ENCODE measurements at regions not wholly inside any gene's neighbourhood (a gene's known extent, or its start where the extent isn't known, plus 50 kb on each side); places are given as distances from the start of the nearest gene placed in this dataset.

DNA sequence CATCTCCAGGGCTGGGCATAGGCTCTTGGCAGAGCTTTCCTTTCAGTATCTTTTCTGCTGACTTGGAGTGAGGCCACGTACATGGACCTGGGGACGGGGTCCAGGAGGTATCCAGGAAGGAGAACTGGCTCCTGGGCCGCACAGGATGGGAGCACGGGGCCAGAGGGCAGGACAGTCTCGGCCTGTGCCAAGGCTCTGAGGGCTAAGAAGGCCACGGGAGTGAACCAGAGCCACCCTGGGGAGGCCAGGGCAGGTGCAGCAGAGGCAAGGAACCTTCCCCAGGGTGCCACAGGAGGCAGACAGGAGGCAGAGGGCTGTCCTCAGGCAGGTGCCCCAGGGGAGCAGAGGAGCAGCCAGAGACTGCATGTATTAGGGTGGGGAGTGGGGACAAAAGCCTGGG lies 50.3 kb downstream of the PLXNA1 start:
- DNase-seq = no peak

DNA sequence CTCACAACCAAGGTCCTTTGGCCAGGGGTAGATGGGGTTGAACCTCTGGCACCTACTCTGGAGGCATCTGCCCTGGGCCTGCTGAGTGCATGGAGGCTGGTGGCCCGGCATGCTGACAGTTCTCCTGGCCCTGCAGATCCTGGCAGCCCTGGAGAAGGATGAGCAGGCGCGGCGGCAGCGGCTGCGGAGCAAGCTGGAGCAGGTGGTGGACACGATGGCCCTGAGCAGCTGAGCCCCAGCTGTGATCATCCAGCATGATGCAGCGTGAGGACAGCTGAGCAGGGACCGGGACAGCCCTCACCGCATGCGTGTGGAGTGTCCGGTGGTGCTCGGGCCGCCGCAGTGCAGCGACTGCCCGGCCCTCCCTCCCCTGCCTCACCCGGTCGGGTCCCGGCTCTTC lies 50.9 kb downstream of the PLXNA1 start:
- no peak for DNase-seq

DNA sequence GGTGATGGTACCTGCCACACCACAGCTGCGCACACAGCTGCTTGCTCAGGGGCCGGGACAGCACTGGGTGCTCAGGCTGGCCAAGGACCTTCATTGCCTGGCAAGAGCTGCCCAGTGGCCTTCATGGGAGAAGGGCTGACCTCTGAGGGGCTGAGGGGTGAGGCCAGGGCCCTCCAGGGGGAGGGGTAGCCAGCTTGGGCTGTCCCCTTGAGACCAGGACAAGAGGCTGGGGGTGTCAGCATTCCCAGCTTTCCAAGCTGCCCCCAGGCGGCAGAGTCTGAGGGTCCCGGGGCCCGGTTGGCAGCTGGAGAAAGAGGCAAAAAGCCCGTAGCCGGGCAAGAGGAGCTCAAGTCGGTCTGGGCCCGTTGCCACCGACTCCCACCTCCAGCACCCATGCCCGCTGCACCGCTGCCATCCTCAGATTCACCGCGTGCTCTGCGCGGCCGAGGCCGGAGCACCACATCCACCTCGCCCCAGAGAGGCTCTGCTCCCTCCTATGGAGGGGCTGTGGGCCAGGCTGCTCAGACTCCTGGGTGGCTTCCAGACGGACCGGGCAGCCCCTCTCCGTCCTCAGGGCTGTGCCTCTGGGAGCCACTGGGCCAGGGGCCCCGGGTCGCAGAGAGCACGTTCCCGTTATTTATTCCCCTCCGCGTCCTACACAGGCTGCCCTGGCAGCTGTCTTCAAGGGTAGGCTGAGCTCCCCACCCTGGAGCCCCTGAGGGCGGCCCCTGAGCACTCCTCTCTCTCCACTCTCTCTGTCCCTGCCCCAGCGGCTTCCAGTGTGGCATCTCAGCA lies 51.5 kb downstream of the PLXNA1 start:
- no peak for DNase-seq

DNA sequence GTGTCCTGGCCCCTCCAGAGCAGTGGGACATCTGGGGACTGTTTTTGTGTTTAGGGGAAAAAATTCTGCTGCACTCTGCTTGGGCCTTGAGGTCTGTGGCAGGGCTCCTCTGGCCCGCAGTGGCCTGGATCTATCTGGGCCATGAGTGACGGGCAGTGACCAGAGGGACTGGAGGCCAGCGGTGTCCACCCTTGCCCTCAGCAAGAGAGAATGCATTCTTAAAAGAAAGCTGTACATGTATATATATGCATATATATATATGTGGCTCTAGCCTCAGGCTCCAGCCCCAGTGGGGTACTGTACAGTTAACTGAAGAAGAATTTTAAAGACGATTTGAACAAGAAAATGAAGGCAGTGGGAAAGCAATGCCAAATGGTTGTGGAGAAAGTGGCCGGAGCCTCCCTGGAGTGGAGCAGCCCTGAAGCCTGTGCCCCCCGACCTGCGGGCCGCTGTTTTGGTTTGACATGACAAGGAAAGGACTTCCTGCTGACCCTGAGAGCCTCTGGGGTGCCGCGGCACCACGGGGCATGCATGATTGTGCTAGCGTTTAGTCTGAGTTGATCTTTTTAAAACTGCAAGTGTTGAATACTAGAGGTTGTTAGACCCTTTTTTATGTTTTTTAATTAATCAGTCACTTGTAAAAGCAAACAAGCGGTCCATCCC lies 52.2 kb downstream of the PLXNA1 start:
- no peak for DNase-seq

DNA sequence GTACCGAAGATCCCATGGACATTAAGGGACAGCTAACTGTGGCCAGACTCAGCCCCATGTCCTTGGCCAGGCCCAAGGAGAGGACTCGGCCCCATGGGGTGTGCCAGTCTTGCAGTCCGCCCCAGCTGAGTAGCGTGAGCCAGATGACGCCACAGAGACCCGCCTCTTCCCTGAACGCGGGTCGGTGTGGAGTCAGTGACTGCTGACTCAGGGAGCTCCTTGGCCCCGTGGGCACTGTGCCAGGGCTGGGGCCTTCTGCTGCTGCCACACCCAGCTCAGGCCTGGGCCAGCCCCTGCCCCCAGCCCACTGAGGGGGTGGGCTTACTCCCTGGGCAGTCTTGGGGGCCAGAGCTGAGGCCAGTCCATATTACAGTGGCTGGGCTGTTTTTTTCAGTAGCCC lies 52.8 kb downstream of the PLXNA1 start:
- peak; percentile 8 for DNase-seq

DNA sequence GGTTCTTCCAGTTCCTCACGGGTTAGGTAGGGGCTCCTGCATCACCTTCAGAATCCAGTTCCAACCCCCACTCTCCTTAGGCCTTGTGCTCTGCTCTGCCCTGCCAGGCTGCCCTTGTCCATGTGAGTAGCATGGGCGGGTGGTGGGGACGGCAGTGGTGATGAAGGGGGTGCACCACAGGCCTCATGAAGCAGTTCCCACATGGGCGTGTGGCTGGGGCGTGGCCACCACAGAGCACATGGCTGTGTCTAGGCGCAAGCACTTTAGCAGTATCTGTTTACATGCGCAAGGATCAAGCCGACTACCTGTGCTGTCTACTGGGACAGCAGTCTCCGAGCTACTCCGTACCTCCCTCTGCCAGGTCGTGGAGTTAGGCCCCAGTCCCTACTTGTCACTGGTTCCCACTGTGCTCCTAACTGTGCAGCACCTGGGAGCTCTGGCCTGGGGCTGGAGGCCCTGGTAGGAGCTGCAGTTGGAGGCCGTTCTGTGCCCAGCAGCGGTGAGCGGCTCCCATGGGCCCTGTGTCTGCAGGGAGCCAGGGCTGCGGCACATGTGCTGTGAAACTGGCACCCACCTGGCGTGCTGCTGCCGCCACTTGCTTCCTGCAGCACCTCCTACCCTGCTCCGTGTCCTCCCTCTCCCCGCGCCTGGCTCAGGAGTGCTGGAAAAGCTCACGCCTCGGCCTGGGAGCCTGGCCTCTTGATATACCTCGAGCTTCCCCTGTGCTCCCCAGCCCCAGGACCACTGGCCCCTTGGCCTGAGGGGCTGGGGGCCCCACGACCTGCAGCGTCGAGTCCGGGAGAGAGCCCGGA lies 53.5 kb downstream of the PLXNA1 start:
- no peak for DNase-seq

DNA sequence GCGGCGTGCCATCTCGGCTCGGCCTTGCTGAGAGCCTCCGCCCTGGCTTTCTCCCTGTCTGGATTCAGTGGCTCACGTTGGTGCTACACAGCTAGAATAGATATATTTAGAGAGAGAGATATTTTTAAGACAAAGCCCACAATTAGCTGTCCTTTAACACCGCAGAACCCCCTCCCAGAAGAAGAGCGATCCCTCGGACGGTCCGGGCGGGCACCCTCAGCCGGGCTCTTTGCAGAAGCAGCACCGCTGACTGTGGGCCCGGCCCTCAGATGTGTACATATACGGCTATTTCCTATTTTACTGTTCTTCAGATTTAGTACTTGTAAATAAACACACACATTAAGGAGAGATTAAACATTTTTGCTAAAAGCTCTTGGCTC lies 54.1 kb downstream of the PLXNA1 start:
- DNase-seq = no peak

DNA sequence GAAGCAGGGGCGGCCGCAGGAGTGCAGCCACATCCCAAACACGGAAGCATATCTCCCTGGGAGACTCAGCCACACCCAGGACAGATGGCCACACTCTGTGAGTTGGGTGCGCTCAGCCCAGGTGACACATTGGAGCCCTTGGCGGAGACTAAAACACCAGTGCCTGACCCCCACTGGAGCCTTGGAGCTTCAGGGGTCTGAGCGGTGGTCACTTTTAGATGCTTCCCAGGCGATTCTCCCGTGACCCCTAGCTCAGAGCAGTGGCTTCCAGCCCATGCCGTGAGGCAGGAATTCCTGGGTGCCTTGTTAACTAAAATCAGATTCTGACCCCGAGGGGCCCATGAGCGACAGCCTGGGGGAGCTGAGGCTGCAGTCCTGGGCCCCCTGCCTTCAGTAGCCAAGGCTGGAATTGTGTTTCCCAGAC lies 54.5 kb downstream of the PLXNA1 start:
- no peak for DNase-seq

DNA sequence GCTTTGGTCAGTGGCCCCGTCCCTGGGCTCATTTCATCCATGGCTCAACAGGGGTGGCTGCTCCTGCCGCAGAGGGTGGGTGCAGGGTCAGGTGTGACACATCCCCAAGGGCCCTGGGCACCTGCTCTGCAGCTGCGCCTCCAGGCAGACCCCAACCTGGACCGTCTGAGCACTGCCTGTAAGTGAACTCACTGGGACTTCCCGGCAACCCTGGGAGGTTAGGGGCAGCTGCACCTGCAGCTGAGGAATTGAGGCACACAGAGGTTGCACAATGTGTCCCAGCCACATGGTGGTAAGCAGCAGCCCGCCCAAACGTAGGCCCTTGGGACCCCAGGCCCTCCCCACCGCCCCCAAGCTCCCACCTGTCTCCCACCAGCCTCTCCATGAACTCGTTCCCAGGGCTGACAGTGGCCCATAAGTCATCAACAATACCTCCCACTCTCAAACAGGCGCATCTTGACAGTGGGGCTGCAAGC lies 55.1 kb downstream of the PLXNA1 start:
- DNase-seq = no peak

DNA sequence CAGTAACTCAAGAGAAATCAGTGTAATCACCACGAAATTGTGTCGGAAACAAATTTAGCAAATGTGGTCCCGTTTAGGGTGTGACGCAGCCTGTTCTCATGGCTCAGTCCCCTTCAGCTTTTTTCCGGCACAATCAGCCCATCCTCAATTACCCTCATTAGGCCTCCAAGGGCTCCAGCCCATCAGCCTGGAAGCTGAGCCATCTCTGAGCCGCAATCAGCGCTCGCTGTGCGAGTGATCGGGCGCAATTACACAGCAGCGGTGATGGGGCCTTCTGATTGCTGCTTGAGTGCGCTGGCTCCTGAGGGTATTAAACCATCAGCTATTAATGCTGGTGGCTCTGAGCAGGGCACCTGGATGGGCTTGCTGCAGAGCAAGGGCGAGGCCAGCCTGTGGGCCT lies 55.6 kb downstream of the PLXNA1 start:
- no peak for DNase-seq

DNA sequence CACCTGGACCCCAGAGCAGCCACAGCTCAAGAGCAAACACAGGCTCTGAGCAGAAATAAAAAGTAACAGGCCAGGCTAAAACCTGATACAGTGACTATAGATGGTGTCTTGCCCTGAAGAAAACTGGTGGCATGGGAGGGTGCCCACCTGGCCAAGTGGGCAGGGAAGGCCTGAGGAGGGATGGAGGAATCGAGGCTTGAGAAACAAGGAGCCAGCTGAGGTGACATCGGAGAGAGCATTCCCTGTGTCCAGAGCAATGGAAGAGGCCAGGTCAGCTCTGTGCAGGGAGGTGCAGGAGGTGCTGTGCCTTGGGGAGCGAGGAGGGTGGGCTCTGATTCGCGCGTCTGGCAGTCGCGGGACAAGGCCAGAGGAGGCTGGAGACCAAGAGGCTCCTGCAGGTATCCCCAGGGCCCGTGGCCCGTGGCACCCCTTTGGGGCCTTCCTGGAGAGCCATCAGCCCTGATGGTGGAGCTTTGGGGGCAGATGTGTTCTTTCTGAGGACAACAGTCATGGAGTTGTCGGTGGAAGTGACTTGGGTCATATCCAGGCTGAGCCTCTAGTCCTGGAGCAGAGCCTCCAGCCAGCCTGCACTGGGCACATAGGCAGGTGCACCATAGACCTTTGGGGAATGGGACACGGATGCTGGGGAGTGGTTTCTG lies 56.1 kb downstream of the PLXNA1 start:
- no peak for DNase-seq

DNA sequence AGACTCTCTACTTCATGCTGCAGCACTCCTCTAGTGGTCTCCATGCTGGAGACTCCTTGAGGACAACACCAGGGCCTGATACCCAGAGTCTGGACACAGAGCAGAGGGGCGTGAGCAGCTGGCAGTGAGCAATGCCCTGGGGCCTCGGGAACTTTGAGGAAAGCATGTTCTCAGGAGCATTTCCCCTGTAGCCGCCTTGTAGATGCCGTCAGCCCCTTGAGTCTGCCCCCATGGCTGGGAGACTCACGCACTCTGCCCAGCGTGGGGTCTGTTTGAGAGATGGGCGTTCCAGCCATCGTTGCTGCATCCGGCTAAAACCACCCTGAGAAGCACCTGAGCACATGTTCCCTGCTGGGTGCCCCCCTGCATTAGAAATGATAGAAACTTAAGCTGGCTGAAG lies 56.8 kb downstream of the PLXNA1 start:
- DNase-seq = no peak

DNA sequence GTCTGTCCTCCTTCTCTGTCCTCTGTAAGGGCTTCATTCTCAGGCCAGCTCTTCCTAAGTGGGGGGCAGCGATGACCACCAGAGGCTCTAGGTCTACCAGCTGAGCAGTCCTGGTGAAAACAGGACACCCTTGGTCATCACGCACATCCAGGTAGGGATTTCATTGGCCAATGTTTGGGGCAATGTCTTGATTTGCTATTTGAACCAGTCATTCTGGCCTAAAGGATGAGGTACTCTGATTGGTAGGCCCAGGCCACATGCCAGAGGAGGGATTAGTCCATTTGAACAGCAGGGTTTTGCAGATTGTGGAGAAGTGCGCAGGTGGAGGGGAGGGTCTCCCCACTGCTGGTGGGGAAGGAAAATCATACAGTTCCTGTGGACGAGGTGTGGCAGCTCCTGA lies 57.3 kb downstream of the PLXNA1 start:
- no peak for DNase-seq

DNA sequence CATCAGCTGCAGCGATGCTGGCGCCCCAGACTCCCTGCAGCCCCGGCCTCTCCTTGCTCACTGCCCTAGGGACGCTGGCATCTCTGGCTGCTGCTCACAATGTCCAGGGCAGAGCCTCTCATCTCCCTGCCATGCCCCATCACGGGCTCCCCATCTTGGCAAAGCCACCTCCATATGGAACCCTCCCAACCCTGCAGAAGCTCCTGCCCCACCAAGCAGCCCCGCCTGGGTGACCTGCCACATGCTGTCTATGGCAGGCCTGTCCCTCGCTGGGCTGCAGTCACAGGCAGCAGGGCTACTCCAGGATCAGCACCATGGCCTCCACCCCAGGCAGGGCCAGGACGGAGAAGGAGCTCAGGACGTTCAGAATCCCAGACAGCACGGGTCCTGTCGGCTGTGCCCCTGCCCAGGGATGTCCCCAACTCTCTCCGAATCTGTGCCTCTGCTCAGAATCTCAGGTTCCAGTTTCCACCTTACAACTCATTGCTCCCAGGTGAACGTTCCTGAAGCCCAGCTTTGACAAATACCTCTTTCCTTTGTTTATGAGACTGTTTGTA lies 58.4 kb downstream of the PLXNA1 start:
- no peak for DNase-seq

DNA sequence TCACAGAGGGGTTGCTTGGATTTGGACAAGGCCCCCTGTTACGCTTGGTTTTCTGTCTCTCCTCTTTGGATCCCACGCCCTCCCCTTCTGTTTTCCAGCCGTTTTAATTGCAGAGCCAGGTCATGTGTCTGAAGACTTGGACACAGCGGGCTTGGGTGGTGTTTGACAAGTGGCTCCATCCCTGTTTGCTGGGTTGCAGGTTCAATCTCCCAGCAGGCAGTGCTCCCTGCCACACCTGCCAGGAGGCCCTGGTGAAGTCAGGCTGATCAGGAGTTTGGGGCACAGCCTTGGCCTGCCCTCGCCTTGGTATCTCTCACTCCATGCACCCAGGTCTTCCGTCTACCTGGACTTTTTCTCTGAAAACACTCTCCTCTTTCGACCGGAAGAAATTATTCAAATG lies 59.0 kb downstream of the PLXNA1 start:
- no peak for DNase-seq

DNA sequence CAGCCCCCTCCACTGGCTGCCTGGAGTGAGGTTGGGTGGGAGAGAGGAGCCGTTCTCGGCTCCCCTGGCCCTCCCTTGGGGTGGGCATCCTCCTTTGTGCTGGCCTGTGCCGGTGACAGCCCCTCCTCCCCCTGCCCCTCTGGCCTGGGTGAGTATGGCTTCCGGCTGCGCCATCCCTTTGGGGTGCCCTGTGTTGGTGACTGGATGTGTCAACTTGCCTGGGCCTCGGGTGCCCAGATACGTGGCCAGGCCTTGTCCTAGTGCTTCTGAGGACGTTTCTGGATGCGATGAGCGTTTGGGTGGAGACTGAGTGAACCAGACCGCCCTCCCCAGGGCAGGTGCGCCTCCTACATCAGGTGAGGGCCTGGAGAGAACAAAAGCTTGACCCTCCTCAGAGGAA lies 59.7 kb downstream of the PLXNA1 start:
- DNase-seq = no peak

DNA sequence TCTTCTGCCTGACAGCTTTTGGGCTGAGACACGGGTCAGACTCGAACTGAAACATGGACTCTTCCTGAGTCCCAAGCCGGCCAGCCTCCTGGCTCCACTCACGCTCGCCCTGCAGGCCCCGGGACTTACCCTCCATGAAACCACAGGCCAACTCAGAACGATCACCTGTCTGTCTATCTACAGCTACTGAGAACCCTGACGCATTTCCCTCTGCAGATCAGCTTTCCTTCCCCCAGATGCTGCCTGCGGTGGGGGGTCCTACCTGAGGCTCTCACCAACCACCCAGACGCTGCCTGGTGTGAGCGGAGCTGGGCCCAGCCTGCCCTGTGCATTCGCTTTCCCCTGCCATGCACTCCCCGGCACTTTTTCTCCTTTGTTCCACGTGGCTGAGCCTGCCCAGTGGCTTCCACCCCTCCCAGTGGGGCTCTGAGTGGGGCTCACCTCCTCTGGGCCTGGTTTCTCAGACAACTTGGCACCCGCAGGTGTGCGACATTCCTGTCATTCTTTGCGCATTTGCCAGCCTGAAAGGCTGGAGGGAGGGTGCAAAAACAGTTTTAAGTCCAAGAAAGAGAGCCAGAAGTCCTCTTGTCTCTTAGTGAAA lies 60.2 kb downstream of the PLXNA1 start:
- DNase-seq = peak; percentile 44

DNA sequence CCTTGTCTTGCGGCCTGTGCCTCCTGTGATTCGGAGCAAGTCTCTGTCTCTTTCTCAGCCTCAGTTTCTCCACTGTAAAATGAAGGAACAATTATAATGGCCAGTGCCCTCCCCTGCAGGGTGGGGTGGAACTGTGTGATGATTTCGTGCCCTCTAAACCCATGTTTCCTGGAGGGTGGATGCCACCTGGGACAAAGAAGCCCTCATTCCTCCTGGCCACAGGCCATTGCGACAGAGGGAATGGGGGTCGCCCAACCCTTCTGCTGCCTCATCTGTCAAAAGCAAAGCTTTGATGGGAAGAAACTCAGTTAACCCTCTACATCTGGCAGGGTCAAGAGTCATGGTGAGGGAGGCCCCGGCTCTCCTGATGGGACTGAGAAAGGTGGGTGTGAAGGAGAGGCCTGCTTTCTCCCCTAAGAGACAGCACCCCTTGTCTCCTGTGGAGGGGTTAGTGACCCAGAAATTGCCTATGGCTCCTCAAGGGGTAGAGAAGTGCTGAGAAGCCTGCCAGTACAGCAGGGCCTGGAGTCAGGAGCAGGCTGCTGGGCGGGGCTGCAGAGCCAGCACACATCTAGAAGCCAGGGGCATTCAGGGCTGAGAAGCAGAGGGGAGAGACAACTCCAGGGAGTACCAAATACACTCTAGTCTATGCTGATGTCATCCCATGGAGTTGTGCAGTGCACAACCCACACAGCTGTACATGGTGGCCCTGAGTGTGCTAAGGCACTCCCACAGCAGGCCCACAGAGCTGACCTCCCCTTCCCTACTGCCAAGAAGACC lies 61.0 kb downstream of the PLXNA1 start:
- no peak for DNase-seq

DNA sequence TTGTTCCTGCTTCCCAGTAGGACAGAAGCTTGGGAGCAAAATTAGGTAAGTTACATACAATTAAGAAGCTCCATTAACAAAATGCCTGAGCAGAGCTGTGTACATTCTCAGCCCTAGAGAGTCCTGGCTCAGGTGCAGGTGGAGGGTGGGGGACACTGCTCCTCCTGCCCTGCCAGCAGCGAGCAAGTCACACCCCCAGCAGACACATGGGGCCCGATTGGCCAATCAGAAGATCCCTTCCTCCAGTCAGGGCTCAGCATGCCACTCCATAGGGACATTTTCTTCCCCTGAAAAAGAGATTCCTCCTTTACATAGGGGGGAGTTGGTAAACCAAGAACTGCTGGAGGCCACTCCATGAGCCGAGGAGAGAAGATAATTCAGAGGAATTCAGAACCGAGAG lies 62.1 kb downstream of the PLXNA1 start:
- DNase-seq = no peak

DNA sequence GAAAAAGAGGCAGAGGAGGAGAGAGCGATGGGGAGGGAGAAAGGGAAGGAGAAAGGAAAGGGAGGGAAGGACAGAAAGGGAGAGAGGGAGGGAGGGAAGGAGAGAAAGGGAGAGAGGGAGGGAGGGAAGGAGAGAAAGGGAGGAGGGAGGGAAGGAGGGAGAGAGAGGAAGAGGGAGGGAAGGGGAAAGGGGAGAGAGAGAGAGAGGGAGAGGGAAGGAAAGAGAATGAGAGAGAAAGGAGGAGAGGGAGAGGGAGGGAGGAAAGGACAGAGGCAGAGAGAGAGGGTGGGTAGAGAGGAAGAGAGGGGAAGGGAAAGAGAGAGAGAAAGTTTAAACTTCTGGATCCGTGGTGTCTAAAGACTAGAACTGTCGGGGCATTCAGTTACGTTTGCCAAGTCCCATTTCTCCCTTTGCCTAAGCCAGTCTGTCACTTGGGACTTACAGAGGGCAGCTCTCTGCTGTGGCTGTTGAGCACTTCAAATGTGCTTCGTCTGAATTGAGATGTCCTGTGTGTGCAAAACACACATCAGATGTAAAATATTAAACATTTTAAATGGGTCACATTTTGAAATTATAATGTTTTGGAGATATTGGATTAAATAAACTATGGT lies 62.6 kb downstream of the PLXNA1 start:
- DNase-seq = no peak

All from renal pelvis (tissue), 1 donor.